Osteoblast (primary cell): ENCODE measurements at regions not wholly inside any gene's neighbourhood (a gene's known extent, or its start where the extent isn't known, plus 50 kb on each side); places are given as distances from the start of the nearest gene placed in this dataset.

Experiments used
- DNase-seq: peaks from one replicate; pipeline ENCODE4 v3.0.0; 2011; ENCODE audit warnings: low spot score, mixed read lengths; ENCODE audit not compliant: insufficient read length; ENCODE audit errors: missing footprints
- H2AFZ ChIP-seq: 2 replicates; pipeline ENCODE4 v1.6.0; 2011; ENCODE audit warnings: mild to moderate bottlenecking, low read length
- H3K27ac ChIP-seq: 2 replicates; pipeline ENCODE4 v1.5.1; 2011; ENCODE audit warnings: mild to moderate bottlenecking, low read depth, low read length, moderate library complexity
- H3K27me3 ChIP-seq: 2 replicates; pipeline ENCODE4 v1.6.0; 2012; ENCODE audit warnings: mild to moderate bottlenecking, control low read depth, inconsistent platforms, low read length, moderate library complexity; ENCODE audit not compliant: insufficient read depth
- H3K36me3 ChIP-seq: 2 replicates; pipeline ENCODE4 v1.5.1; 2011; ENCODE audit warnings: mild to moderate bottlenecking, low read length, control low read depth, moderate library complexity; ENCODE audit not compliant: insufficient read depth
- H3K4me1 ChIP-seq: 2 replicates; pipeline ENCODE4 v1.5.1; 2011; ENCODE audit warnings: mild to moderate bottlenecking, low read length, control low read depth, moderate library complexity; ENCODE audit not compliant: insufficient read depth
- H3K4me2 ChIP-seq: 2 replicates; pipeline ENCODE4 v1.6.0; 2011; ENCODE audit warnings: mild to moderate bottlenecking, low read length; ENCODE audit not compliant: insufficient read depth
- H3K4me3 ChIP-seq: fragments of 200-600 bp; sonication (generic); 3 replicates; pipeline ENCODE4 v1.5.1; 2012; ENCODE audit warnings: mild to moderate bottlenecking, low read length, inconsistent platforms; ENCODE audit not compliant: insufficient read depth
- H3K79me2 ChIP-seq: 2 replicates; pipeline ENCODE4 v1.6.0; 2012; ENCODE audit warnings: mild to moderate bottlenecking, low read length, control low read depth, inconsistent platforms; ENCODE audit not compliant: insufficient read depth
- H3K9me3 ChIP-seq: 2 replicates; pipeline ENCODE4 v1.5.1; 2011; ENCODE audit warnings: low read depth, low read length, control low read depth
- H4K20me1 ChIP-seq: 2 replicates; pipeline ENCODE4 v1.6.0; 2012; ENCODE audit warnings: mild to moderate bottlenecking, low read length, control low read depth; ENCODE audit not compliant: insufficient read depth
- TF ChIP-seq, protein P1 (sequence below): IDR thresholded peaks from 2 replicates; pipeline ENCODE4 v1.5.1; 2011; ENCODE audit warnings: mild to moderate bottlenecking, low read depth, low read length, moderate library complexity; ENCODE audit errors: extremely low read depth

DNA sequence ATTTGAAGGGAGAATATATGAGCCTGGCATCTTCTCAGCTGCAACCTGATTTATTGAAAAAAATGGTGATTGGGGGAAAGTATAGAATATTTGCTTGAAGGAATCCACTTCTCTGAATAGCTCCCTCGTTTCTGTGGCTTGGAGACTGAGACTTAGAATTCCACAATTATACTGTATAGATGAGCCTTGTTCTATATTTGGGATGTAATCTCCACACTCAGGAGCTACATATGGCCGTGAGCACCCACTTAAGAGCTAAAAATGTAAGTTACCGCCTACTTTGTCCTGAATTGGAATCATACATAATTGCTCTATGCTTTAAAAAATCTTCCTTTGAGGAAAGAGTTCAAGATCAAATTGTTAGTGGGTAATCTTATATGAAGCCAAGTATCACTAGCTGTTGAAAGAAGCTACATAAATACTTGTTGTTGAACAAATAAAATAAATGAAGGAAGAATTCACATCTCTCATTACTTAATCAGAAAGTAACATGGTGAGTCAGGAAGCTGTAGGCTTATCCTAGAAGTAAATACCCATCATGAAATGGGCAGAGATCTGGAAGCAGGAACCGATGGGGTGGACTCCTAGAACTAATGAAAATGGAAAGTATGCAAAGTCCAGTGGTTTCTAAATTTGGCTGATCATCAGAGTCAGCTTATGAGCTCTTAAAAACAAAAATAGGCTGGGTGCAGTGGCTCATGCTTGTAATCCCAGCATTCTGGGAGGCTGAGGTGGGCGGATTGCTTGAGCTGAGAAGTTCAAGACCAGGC, 254.3 kb downstream of the SOX4 start:
- TF ChIP-seq, protein P1, sequence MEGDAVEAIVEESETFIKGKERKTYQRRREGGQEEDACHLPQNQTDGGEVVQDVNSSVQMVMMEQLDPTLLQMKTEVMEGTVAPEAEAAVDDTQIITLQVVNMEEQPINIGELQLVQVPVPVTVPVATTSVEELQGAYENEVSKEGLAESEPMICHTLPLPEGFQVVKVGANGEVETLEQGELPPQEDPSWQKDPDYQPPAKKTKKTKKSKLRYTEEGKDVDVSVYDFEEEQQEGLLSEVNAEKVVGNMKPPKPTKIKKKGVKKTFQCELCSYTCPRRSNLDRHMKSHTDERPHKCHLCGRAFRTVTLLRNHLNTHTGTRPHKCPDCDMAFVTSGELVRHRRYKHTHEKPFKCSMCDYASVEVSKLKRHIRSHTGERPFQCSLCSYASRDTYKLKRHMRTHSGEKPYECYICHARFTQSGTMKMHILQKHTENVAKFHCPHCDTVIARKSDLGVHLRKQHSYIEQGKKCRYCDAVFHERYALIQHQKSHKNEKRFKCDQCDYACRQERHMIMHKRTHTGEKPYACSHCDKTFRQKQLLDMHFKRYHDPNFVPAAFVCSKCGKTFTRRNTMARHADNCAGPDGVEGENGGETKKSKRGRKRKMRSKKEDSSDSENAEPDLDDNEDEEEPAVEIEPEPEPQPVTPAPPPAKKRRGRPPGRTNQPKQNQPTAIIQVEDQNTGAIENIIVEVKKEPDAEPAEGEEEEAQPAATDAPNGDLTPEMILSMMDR, result no peak
- Histone ChIP-seq H3K4me3 (no peak overlapping the region), H3K27ac (no peak overlapping the region), H3K4me1 (no peaks in the 10 kb centered on the region), H2AFZ (peak overlapping the region; percentile 22), H3K36me3 (no peaks in the 10 kb centered on the region), H3K4me2 (no peak overlapping the region), H4K20me1 (no peaks in the 10 kb centered on the region), H3K9me3 (no peaks in the 10 kb centered on the region), H3K79me2 (no peaks in the 10 kb centered on the region), H3K27me3 (no peaks in the 10 kb centered on the region)
- no peak for DNase-seq

DNA sequence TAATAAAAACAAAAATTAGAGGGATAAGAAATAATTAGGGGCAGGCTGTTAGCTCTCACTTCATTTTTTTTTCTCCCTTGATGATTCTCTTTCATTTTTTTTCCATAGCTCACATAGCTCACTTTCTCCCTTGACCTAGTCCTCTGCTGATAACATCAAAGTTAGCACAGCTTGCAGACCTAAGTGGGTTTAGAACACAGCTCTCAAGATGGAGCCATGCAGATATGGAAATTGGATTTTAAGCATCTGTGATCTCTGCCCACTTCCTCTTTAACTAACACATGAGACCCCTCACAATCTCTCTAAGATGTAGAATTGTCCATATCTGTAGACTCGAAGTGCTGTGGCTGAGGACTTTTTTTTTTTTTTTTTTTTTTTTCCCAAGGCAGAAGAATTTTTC, 257.1 kb downstream of the SOX4 start:
- H3K4me3 ChIP-seq, result no peak overlapping the region
- no peak overlapping the region for H2AFZ ChIP-seq
- no peak overlapping the region for H3K4me2 ChIP-seq
- H3K9me3 ChIP-seq, result no peaks in the 10 kb centered on the region
- H3K27ac ChIP-seq, result no peak overlapping the region
- TF ChIP-seq, protein P1, result no peak
- no peaks in the 10 kb centered on the region for H3K27me3 ChIP-seq
- no peaks in the 10 kb centered on the region for H4K20me1 ChIP-seq
- no peaks in the 10 kb centered on the region for H3K79me2 ChIP-seq
- H3K36me3 ChIP-seq, result no peaks in the 10 kb centered on the region
- no peak for DNase-seq
- no peaks in the 10 kb centered on the region for H3K4me1 ChIP-seq

DNA sequence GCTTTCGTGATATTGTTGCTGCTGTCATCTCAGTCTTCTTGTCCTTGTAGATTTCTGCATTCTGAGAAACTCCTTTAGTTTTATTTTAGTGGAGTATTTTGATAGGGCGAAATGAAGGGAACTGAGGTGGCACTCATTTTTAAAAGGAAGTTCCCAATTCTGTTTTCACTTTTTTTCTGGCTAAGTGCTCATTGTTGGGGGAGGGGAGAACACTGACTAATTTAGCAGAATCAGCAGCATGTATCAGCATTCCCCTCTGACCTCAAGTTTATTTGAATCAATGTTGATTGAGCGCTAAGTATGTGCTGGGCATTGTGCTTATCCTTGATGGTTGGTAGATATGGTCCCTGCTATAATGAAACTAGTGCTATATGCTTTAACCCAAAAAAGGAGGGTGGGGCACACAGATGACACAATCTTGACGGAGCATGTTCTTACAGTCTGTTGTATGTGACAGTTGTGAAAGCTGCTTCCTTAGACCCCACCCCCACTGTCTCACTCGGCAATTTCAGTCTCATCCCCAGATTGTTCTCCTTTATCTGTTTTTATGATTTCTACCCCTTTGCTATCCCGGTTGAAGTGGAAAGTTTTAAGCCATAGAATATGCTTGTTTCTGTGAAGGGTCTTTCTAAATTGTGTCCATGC, 262.4 kb downstream of the SOX4 start:
- H3K27ac ChIP-seq, result peak overlapping the region; percentile 51
- H3K27me3 ChIP-seq, result no peaks in the 10 kb centered on the region
- no peaks in the 10 kb centered on the region for H3K79me2 ChIP-seq
- TF ChIP-seq, protein P1, result no peak
- H3K36me3 ChIP-seq, result no peaks in the 10 kb centered on the region
- H3K4me2 ChIP-seq, result peak overlapping the region; percentile 34
- peaks cover 15% of the 10 kb centered on the region for H3K4me1 ChIP-seq
- DNase-seq, result peak; percentile 69
- H3K9me3 ChIP-seq, result no peaks in the 10 kb centered on the region
- no peaks in the 10 kb centered on the region for H4K20me1 ChIP-seq
- H3K4me3 ChIP-seq, result no peak overlapping the region
- no peak overlapping the region for H2AFZ ChIP-seq

DNA sequence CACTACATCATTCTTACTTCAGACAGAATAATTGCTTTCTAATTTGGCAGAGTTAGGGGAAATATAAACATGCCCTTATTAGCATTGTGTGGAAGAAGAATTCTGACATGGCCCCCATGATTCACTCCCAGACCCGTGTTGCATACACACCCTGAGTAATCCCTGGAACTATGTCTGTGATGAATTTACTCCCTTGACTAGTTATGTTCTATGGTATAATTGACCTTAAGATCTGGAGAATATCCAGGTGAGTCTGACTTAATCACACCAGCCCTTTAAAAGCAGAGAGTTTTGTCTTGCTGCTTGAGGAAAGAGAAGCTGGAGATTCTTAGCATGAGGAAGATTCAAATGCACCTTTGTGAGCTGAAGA, 262.9 kb downstream of the SOX4 start:
- Histone ChIP-seq H4K20me1 (no peaks in the 10 kb centered on the region), H3K4me2 (peak overlapping the region; percentile 34), H3K36me3 (no peaks in the 10 kb centered on the region), H3K27ac (peak overlapping the region; percentile 51), H3K27me3 (no peaks in the 10 kb centered on the region), H3K9me3 (no peaks in the 10 kb centered on the region), H3K4me1 (peaks cover 15% of the 10 kb centered on the region), H3K4me3 (no peak overlapping the region), H3K79me2 (no peaks in the 10 kb centered on the region), H2AFZ (no peak overlapping the region)
- DNase-seq, result peak; percentile 95
- TF ChIP-seq, protein P1, result no peak
